Stimulated activated CD4-positive, alpha-beta T cell treated with anti-CD3 and anti-CD28 coated beads, Interleukin-12 subunit alpha, Interleukin-12 subunit beta, amount 100 ng/mL, for 48 hours (primary cell): ENCODE measurements at regions not wholly inside any gene's neighbourhood (a gene's known extent, or its start where the extent isn't known, plus 50 kb on each side); places are given as distances from the start of the nearest gene placed in this dataset.
"Not testable (repeated sequence)": the region's sequence is repeated elsewhere in the genome, so short reads cannot be mapped to it uniquely, and the experiment has no call there.

Source experiments
- DNase-seq, 3 donors: peaks; one replicate each; pipeline ENCODE4 v3.0.0-alpha.2; 2020; ENCODE audit warnings: low read depth in 2 of 3, low spot score in 1 of 3

DNA sequence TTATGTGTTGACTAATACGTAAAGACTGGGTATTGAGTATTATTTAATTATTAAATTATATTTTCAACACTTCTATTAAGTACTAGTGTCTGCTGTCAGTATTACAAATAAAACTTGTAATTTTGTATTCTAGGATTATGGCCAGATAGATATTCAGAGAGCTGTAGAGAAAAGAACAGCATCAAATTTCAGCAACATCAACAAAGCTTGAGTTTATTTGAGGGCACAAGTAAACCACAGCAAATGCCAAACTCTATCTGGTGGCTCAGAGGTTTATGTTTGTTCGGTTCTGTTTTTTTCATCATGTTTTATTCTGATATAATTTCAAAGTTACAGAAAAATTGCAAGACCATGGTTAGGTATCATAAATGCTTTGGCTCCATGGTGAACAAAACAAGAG lies 1530.5 kb downstream of the PCDH18 start:
- DNase-seq, result no peak

DNA sequence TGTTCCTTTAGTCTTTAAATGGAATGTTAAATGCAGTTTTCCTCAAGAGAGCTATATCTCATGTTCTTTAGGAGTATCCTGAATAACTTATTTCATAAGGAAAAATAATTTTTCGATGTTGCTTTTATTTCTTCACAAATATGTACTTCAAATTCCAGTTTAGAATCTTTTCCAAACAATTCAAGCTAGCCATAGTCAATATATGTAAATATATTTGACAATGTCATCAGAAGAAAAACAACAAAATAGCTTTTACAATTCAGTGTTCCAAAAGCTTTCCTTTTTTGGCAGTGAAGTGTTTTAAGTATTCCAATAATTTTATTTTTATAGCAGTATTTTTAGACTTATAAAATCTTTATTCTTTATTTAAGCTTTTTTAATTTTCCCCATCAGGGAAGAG lies 1532.0 kb downstream of the PCDH18 start:
- DNase-seq, result no peak

DNA sequence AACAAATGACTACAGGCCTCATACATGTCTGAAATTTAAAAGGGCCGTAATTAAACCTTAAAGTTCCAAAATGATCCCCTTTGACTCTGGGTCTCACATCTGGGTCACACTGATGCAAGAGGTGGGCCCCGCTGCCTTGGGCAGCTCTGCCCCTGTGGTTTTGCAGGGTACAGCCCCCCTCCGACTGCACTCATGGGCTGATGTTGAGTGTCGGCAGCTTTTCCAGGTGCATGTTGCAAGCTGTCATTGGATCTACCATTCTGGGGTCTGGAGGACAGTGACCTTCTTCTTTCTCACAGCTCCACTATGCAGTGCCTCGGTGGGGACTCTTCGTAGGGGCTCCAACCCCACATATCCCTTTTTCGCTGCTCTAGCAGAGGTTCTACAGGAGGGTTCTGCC lies 1537.9 kb downstream of the PCDH18 start:
- no peak for DNase-seq

DNA sequence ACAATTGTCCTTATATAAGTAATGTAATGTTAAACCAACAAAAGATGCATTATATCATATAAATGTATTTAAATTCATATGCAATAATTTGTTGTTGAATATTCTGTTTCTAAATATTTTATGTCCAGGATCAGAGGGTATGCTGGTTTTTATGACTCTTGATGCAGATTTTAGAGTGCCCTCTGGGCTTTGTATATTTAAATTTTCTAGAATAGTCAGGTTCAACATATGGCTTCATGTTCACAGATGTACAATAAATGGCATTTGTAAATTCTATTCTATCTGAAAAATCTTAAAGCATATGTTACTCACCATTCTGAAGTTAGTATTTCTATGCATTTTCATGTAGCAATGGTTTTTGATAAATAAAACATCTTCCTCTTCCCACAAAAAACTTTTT lies 1555.4 kb downstream of the PCDH18 start:
- no peak for DNase-seq

DNA sequence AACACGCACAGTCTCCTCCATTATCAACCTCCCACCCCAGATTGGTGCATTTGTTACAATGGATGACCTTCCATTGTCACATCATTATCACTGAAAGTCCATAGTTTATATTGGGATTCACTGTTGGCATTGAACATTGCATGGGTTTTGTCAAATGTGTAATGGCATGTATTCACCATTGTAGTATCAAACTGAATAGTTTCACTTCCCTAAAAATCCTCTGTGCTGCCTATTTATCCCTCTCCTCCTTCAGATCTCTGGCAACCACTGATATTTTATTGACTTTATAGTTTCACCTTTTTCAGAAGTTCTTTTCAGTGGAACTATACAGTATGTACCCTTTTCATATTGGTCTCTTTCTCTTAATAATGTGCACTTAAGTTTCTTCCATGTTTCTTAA lies 1565.4 kb downstream of the PCDH18 start:
- no peak for DNase-seq

DNA sequence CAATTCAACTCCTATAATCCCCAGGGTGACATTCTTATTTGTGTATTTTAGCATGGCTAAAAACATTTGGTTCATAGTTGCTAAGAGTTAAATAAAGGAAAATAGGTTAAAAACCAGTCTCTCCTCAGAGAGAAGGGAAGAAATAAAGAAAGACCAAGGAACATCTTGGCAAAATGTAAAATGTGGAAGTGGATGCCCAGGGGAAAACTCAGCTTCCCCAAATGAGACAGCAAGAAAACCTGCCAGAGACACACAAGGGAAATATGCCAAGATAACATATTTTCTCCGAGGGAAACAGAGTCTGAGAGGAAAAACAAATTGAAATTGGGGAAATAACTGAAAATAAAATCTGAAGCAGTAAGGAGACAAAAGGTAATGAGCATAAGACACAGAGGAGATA lies 1569.3 kb downstream of the PCDH18 start:
- no peak for DNase-seq

DNA sequence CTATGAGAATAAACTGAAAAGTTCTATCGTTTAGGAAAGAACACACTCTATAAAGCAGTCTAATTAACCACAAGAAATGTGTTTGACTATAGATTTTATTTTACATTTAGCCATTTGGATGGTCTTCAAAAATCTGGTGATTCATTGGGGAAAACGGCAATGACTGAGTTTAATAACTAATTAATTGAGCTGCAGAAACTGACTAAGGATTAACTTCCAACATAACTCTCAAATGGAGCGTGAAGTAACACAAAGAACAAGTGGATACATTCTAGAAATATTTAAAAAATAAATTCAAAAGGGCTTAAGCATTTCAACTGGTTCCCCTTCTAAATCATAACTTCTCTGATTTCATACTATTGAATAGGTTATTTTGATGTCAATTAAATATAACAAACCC lies 1582.4 kb downstream of the PCDH18 start:
- DNase-seq, result no peak

DNA sequence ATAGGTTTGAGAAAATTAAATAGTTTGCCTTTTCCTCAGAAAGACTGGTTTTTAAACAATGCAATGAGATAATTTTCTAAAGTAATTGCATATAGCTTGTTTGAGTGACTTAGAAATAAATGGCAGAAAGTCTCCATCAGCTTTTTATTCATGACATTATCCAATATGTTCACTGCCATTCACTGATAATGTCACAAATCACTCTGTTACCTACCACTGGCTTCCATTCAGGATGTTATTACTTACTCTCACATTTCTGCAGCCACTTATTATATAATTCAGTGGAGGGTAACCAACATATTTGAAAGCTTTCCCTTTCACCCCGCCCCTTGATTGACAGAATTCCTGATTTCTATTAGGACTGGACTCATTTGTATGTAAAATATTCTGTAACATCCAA lies 1583.5 kb downstream of the PCDH18 start:
- DNase-seq, result no peak

DNA sequence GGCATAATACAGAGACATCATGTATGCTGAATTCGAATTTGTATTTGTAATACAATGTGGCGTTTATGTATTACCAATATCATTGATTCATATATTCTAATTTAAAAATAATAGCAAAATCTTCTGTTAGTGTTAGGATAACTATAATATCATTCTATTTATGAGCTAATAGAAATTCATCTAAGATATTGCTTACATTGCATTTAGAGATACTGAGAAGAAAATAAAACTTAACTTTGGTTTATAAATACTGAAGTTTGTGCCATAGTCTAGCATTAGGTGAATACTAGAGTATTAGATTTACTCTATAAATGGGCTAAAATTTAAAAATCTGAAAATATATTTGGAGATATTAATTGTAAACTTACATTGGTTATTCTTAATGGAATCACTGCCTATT lies 1590.6 kb downstream of the PCDH18 start:
- DNase-seq, result no peak

DNA sequence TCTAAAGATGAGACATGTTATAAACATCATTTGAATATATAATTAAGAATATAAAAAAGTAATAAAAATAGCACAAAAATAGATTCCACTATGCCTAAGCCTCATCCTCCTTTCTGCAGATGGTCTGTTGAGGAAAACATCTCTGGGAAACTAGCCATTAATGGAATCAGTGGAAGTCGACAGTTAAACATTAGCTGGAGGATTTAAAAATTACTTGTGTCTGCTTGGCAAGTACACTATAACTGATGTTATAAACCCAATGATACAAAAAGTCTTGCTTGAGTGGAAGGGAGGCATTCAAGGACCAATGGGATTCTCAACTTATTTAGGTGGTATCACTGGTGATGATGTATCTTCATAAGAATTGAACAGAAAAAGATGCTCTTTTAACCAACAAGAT lies 1598.3 kb downstream of the PCDH18 start:
- DNase-seq, result no peak

DNA sequence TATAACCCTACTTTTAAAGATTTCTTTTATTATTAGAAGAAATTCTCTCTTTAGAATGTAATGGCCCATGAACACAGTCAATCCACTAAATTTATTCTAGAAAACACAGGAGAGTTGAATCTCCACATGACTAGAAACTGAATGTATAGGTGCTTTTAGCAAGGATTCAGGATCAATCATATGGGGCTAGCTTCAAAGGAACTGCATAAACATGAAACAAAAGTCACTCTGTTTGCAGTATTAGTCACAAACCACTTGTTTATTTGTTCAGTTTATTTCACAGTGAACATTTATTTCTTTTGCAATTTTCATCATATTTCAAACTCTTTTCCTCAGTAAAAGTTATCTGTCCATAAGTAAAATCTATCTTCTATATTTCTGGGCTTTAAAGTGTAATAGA lies 1604.6 kb downstream of the PCDH18 start:
- DNase-seq, result no peak

DNA sequence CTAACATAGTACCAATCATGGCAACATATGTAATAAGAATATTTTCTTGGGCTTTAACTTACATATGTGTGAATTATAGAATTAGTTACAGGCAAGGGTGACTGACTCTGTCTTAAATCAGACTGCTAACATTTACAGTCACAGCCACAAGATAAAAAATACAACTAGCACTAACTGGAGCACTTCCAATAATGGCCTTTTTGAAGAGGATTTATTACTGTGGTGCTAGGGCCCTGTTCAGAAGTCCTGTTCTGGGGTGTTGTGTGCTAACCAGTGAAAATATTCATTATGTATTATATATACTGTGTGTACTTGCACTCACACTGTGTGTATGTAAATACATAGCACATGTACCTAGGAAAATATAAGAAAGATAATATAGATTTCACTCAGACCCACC lies 1611.2 kb downstream of the PCDH18 start:
- DNase-seq, result no peak

DNA sequence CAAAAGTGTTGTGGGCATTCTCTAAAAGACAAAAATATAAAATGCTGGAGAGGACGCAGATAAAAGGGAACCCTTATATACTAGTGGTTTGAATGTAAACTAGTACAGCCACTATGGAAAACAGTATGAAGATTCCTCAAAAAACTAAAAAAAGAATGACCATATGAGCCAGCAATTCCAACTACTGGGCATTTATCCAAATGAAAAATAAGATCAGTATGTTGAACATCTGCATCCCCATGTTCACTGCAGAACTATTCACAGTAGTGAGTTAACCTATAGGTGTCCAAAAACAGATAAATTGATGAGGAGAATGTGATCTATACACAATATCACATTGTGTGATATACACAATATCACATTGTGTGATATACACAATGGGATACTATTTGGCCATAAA lies 1615.3 kb downstream of the PCDH18 start:
- DNase-seq, result no peak

DNA sequence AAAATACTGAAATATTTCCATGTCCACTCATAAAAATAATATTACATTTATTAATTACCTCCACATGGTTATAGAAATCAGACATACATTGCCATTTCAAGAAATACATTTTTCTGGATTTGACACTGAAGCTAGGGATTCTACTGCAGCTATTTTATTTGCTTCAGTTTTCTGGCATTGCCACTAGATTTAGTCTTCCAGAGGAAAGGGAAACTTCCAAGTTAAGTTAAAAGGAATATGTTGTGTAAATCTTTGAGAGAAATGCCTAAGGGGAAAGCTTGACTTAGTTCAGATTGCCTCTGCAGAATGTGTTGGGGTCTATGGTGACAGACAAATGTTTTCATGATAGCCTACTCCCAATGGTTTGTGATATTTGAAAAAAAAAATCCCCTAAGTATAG lies 1631.3 kb downstream of the PCDH18 start:
- no peak for DNase-seq

DNA sequence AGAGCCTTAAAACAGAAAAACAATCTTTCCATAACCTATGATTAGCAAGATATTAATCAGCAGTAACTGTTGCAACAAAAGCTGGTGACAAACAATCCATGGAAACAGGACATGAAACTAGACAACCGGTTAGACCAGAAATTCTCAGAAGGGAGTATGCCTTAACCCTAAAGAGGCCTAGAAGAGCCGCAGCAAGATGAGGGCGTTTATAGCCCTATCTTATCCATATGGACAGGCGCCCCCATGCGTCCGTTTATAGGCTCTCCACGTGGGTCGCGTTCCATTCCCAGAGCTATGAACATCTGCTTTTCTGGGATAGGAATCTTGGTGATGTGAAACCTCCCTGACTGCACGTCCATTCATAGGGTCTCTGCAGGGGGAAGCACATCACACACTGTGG lies 1662.7 kb upstream of the PABPC4L start:
- not testable (repeated sequence) for DNase-seq

DNA sequence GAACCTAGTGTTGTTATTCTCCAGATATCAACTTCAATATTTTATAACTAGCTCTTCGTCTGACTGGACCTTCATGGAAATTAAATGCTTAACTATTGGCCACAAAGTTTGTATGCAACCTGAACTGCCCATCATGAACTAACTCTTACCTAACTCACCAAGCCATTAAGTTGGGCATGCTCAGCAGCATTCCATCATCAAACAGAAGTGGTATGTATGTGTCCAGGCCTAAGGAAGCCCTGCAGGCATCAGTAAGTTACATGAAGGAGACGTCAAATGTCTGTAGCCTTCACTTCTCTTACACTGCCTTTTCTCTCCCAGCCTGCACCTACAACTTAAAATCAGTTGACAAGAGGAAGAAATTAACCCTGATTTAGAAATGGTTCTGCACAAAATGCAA lies 1639.2 kb upstream of the PABPC4L start:
- no peak for DNase-seq

DNA sequence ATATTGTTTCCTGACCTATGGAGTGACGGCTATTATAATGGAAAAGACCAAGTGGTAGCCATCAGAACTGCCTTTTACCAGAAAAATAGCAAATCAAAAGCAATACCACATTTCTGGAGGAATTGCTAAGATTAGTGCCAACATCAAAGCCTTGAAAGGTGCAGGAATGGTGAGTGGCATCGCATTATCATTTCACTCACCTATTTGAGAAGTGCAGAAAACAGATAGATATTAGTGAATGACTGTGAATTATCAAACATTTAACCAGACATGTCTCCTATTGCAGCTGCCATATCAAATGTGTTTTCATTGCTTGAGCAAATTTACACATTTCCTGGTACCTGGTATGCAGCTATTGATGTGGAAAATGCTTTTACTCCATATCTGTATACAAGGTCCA lies 1638.1 kb upstream of the PABPC4L start:
- no peak for DNase-seq

DNA sequence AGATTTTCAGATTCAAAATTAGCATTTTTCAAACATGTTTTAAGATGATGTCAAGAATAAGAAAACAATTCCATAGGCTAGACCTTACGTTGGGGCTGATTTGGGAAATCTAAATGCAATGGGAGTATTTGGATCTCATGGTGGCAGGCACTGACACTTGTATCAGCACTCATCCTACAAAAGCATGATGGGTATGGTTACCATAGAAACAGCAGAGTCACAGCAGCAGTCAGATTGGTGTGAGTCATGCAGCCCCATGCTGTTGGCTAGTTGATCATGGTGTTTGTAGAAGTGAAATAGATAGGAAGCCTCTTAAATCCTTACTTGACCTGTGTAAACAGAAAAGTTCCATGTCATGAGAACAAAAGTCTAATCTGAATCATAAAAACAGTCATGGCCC lies 1637.3 kb upstream of the PABPC4L start:
- no peak for DNase-seq

DNA sequence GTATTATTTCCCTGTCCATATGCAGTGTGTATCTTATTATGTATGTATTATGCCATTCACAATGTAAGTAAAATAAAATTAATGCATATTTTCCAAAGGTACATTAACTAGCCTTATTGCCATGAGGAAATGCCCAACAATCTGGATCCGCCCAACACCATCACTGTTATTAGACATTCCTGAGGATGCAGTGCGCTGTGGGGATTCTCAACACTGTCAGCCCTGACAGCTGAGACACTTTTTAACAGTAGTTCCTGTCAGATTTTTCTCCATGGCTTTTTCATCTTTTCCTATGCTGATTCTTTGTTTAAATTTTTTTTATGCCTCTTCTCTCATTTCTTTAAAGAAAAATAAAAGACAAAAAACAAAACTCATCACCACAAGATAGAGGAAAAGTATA lies 1632.9 kb upstream of the PABPC4L start:
- no peak for DNase-seq

DNA sequence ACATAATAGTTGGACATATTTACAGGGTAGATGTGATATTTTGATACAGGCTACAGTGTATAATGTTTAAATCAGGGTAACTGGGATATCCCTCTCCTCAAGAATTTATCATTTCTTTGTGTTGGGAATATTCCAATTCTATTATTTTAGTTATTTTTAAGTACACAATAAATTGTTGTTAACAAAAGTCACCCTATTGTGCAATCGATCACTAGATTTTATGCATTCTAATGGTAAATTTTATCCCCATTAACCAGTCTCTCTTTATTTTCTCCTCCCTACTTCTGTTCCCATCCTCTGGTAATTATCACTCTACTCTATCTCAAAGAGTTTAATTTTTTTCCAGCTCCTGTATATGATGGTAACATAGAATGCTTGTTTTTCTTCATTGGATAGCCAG lies 1631.9 kb upstream of the PABPC4L start:
- no peak for DNase-seq

DNA sequence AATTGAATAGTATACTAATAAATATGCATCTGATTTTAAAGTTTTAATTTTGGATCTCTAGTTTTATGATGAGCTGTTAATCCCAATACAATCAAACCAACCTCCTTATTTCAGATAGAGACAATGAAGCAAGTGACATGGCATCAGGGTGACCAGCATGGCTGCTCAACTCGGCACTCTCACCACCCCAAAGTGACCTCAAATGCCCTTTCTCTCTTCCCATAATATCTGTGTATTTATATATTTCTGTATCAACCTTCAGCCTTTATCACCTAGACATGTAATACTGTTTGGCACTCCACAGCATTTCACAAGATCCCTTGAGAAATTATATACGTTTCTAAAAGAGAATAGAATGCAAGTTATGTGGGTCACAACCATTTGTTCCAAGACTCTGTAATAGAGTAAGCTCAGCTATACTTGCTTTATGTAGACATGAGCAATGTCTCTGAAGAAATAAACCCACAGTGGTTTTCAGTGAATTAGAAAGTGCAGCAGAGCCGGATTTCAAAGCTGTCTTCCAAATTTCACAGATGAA lies 1623.2 kb upstream of the PABPC4L start:
- DNase-seq, result no peak

DNA sequence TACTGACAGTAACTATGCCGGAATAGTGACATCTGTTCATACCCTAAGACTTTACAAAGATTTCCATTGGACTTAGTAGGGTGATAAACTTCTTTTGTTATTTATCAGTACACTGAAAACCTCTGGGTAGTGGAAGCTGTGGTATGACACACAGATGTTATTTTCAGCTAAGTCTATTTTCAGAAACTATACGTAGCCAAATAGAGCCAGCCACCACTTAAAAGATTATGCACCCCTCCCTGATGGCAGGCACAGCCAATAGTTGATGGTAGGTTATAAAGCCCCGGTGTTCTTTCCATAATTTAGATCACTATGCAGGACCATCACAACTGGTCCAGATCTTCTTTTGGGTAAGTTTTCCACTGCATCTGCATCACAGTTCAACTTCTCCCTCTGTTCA lies 1603.2 kb upstream of the PABPC4L start:
- no peak for DNase-seq

DNA sequence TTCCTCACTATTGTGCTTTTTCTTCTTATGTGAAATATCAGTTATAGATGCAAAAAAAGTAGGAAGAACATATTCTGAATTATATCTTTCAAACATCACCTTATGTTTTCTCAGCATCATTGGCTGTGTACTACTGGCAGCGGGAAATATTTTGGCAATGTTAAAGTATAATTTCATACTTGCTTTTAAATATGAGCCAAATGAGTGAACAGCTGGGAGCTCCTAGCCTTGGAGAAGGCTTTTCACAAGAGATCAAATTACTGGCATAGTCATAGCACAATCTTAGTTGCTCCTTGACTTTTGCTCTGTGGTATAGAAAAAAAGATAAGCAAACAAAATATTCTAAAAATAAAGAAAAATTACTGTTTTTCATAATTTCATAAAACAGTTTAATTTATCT lies 1575.8 kb upstream of the PABPC4L start:
- no peak for DNase-seq

DNA sequence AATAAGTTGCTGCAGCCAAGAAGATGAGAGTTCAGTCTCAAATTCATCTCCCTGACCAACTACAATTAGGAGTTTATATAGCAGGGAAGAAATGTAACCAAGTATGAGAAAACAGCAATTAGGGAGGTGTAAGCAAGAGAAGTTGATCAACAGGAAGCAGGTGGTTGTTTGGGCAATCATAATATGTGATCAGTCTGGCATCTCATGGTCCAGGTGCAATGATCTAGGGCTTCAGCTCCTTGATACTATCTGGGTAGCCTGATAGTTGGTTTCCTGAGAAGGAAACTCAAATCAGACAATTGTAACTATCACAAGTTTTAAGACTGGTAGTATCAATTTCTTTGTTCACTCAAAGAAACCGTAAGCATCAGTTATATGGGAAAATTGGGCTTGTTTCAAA lies 1574.3 kb upstream of the PABPC4L start:
- DNase-seq, result no peak
